DND-41 (cell line): ENCODE measurements at regions not wholly inside any gene's neighbourhood (a gene's known extent, or its start where the extent isn't known, plus 50 kb on each side); places are given as distances from the start of the nearest gene placed in this dataset.

Experiments
- ATAC-seq: fragments of 200-7000 bp; cut with Tn5 transposase; 3 replicates; pipeline ENCODE4 v1.9.1; 2021; ENCODE audit warnings: low read depth; ENCODE audit not compliant: insufficient read depth
- DNase-seq: peaks from one replicate; pipeline ENCODE4 v3.0.0-alpha.2; 2020
- H2AFZ ChIP-seq: 2 replicates; pipeline ENCODE4 v1.6.0; 2012; ENCODE audit warnings: low read depth, low read length
- H3K27ac ChIP-seq: 2 replicates; pipeline ENCODE4 v1.5.1; 2012; ENCODE audit warnings: low read length, inconsistent platforms
- H3K27me3 ChIP-seq: fragments of 200-600 bp; sonication (generic); 2 replicates; pipeline ENCODE4 v1.6.0; 2012; ENCODE audit warnings: low read length, mild to moderate bottlenecking, inconsistent platforms; ENCODE audit not compliant: insufficient read depth, poor library complexity
- H3K36me3 ChIP-seq: 2 replicates; pipeline ENCODE4 v1.5.1; 2012; ENCODE audit warnings: low read length, inconsistent platforms; ENCODE audit not compliant: insufficient read depth
- H3K4me1 ChIP-seq: 2 replicates; pipeline ENCODE4 v1.5.1; 2012; ENCODE audit warnings: mild to moderate bottlenecking, low read length; ENCODE audit not compliant: insufficient read depth
- H3K4me2 ChIP-seq: 2 replicates; pipeline ENCODE4 v1.6.0; 2012; ENCODE audit warnings: mild to moderate bottlenecking, moderate library complexity, low read length, inconsistent platforms; ENCODE audit not compliant: insufficient read depth
- H3K4me3 ChIP-seq, 2 experiments: fragments of 200-600 bp in 1 of 2; shearing (Covaris generic) in 1 of 2; 2 replicates each; pipeline ENCODE4 v1.5.1; 2012 to 2016; ENCODE audit warnings: inconsistent platforms in 2 of 2, low read length in 2 of 2, mild to moderate bottlenecking in 2 of 2, low read depth in 1 of 2, moderate library complexity in 1 of 2
- H3K79me2 ChIP-seq: 2 replicates; pipeline ENCODE4 v1.6.0; 2012; ENCODE audit warnings: low read length, inconsistent platforms; ENCODE audit not compliant: insufficient read depth
- H3K9ac ChIP-seq: 2 replicates; pipeline ENCODE4 v1.6.0; 2012; ENCODE audit warnings: low read depth, mild to moderate bottlenecking, inconsistent platforms, low read length, moderate library complexity
- H3K9me3 ChIP-seq: 2 replicates; pipeline ENCODE4 v1.5.1; 2012; ENCODE audit warnings: low read length, moderate library complexity, mild to moderate bottlenecking, inconsistent platforms; ENCODE audit not compliant: insufficient read depth, severe bottlenecking
- H4K20me1 ChIP-seq: 2 replicates; pipeline ENCODE4 v1.6.0; 2012; ENCODE audit warnings: low read length; ENCODE audit not compliant: insufficient read depth
- EZH2 ChIP-seq: IDR thresholded peaks from 3 replicates; pipeline ENCODE4 v1.6.1; 2012; ENCODE audit warnings: borderline replicate concordance, low read depth, mild to moderate bottlenecking, moderate library complexity, low read length, inconsistent platforms; ENCODE audit not compliant: severe bottlenecking
- TF ChIP-seq, protein P1 (sequence below): IDR thresholded peaks from 2 replicates; pipeline ENCODE4 v1.5.1; 2012; ENCODE audit warnings: borderline replicate concordance, low read length, moderate library complexity, mild to moderate bottlenecking; ENCODE audit not compliant: poor library complexity, severe bottlenecking; ENCODE audit errors: extremely low read depth

- H2AFZ ChIP-seq: peak overlapping the region; percentile 48; the same call in 1 of the 2 replicates
- no peaks in the 10 kb centered on the region for H3K36me3 ChIP-seq
- TF ChIP-seq, protein P1, sequence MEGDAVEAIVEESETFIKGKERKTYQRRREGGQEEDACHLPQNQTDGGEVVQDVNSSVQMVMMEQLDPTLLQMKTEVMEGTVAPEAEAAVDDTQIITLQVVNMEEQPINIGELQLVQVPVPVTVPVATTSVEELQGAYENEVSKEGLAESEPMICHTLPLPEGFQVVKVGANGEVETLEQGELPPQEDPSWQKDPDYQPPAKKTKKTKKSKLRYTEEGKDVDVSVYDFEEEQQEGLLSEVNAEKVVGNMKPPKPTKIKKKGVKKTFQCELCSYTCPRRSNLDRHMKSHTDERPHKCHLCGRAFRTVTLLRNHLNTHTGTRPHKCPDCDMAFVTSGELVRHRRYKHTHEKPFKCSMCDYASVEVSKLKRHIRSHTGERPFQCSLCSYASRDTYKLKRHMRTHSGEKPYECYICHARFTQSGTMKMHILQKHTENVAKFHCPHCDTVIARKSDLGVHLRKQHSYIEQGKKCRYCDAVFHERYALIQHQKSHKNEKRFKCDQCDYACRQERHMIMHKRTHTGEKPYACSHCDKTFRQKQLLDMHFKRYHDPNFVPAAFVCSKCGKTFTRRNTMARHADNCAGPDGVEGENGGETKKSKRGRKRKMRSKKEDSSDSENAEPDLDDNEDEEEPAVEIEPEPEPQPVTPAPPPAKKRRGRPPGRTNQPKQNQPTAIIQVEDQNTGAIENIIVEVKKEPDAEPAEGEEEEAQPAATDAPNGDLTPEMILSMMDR: peak; percentile 34
- no peak for TF ChIP-seq EZH2
- no peaks in the 10 kb centered on the region for H4K20me1 ChIP-seq
- no peak overlapping the region for H3K9ac ChIP-seq
- no peaks in the 10 kb centered on the region for H3K9me3 ChIP-seq
- peaks cover 16% of the 10 kb centered on the region for H3K4me1 ChIP-seq
- peak overlapping the region; percentile 39; the same call in 1 of the 2 replicates for H3K4me2 ChIP-seq
- no peak overlapping the region for H3K4me3 ChIP-seq
- peak overlapping the region; percentile 4; the same call in 1 of the 2 replicates for H3K27ac ChIP-seq
- ATAC-seq: no peak
- H3K79me2 ChIP-seq: no peaks in the 10 kb centered on the region
- no peak for DNase-seq
- H3K27me3 ChIP-seq: no peaks in the 10 kb centered on the region
These were observed 213.3 kb upstream of the FBXL7 start for GRCh38 chr5:15286650-15287049.

DNA sequence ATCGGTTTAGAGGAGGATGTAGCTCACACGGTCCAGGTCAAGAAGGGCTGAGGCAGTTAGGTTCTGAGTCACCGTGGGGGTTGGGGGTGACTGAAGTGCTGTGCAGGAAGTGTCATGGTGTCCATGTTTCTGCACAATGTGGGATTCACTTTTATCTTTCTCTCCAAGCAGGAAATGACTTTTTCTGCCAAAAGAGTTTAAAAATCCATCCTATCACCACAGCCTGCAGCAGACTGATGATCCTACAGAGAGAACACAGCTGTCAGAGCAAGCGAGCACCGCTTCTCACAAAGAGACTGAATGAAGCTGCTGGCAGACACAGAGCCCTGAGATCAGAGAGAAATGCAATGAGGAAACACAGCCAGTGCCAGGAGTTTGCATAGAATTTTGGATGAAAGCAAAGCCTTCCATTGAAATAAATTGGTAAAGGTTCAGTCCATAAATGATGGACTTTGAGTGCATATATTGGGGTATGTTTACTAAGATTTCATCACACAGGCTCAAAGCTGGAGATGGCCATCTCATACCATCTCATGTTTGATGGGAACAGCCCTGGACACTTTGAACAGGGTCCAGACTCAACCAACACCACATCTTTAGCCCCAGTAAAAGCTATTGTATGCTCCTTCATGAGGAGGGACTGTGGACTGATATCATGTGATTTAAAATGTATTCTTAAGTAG is 213.9 kb upstream of the FBXL7 start:
- DNase-seq: peak; percentile 78
- Histone ChIP-seq H3K9ac (no peak overlapping the region), H2AFZ (peak overlapping the region; percentile 48), H3K27me3 (no peaks in the 10 kb centered on the region), H3K79me2 (no peaks in the 10 kb centered on the region), H3K4me3 (no peak overlapping the region), H3K27ac (peak overlapping the region; percentile 61), H3K4me2 (peak overlapping the region; percentile 39), H3K36me3 (no peaks in the 10 kb centered on the region), H3K9me3 (no peaks in the 10 kb centered on the region), H3K4me1 (peaks cover 16% of the 10 kb centered on the region), H4K20me1 (no peaks in the 10 kb centered on the region)
- ATAC-seq: peak; percentile 92
- TF ChIP-seq, protein P1: no peak
- no peak for TF ChIP-seq EZH2

- Histone ChIP-seq H3K4me3 (no peak overlapping the region), H3K4me2 (no peak overlapping the region), H3K9ac (no peak overlapping the region), H3K27ac (no peak overlapping the region), H4K20me1 (no peaks in the 10 kb centered on the region), H3K4me1 (peaks cover 16% of the 10 kb centered on the region), H3K36me3 (no peaks in the 10 kb centered on the region), H3K27me3 (no peaks in the 10 kb centered on the region), H2AFZ (no peak overlapping the region), H3K9me3 (no peaks in the 10 kb centered on the region), H3K79me2 (no peaks in the 10 kb centered on the region)
- no peak for ATAC-seq
- TF ChIP-seq, protein P1: no peak
- no peak for TF ChIP-seq EZH2
- no peak for DNase-seq
These were observed 215.3 kb upstream of the FBXL7 start for GRCh38 chr5:15284706-15285105.
